Omental fat pad (tissue), 3 donors: ENCODE measurements at regions not wholly inside any gene's neighbourhood (a gene's known extent, or its start where the extent isn't known, plus 50 kb on each side); places are given as distances from the start of the nearest gene placed in this dataset.

Experiments
- ATAC-seq: fragments of 150-250 bp; one replicate; pipeline ENCODE4 v1.9.1; 2016; ENCODE audit warnings: mild to moderate bottlenecking, moderate library complexity; ENCODE audit not compliant: low FRiP score
- DNase-seq: peaks from one replicate; pipeline ENCODE4 v3.0.0-alpha.2; 2019; ENCODE audit warnings: low spot score
- CTCF ChIP-seq, 3 donors: fragments of 450-650 bp; IDR thresholded peaks; one replicate each; pipeline ENCODE4 v1.5.1; 2016 to 2017; ENCODE audit warnings: antibody characterized with exemption in 3 of 3, mild to moderate bottlenecking in 3 of 3, moderate library complexity in 2 of 3

GRCh38 chr6:8530785-8531435 lies 95.6 kb upstream of the SLC35B3 start:
- no peak for DNase-seq
- ATAC-seq = no peak
- no peak for TF ChIP-seq CTCF (IDR thresholded peaks at IDR 0.05)

GRCh38 chr6:8529250-8529649 lies 93.9 kb upstream of the SLC35B3 start:
- DNase-seq = no peak
- TF ChIP-seq CTCF (IDR thresholded peaks at IDR 0.05) = no peak
- no peak for ATAC-seq

GRCh38 chr6:8527818-8528217 lies 92.5 kb upstream of the SLC35B3 start:
- TF ChIP-seq CTCF (IDR thresholded peaks at IDR 0.05) = no peak
- DNase-seq = no peak
- no peak for ATAC-seq

- ATAC-seq (no peak), DNase-seq (no peak)
- no peak for TF ChIP-seq CTCF (IDR thresholded peaks at IDR 0.05)
Measured at GRCh38 chr6:8526624-8527023, 91.3 kb upstream of the SLC35B3 start.

- no peak for ATAC-seq
- no peak for DNase-seq
- no peak for TF ChIP-seq CTCF (IDR thresholded peaks at IDR 0.05)
Measured at GRCh38 chr6:8525370-8525769, 90.0 kb upstream of the SLC35B3 start.

GRCh38 chr6:8513174-8513573 lies 77.8 kb upstream of the SLC35B3 start:
- no peak for ATAC-seq
- DNase-seq = no peak
- no peak for TF ChIP-seq CTCF (IDR thresholded peaks at IDR 0.05)

GRCh38 chr6:8507286-8507685 lies 71.9 kb upstream of the SLC35B3 start:
- DNase-seq (no peak), ATAC-seq (no peak)
- TF ChIP-seq CTCF (IDR thresholded peaks at IDR 0.05) = no peak
